ENCODE measurements at regions not wholly inside any gene's neighbourhood (a gene's known extent, or its start where the extent isn't known, plus 50 kb on each side); places are given as distances from the start of the nearest gene placed in this dataset.

GRCh38 chr4:147129687-147130086 is 184.0 kb upstream of the TTC29 start:
- H3K9me3 ChIP-seq, result no peaks in the 10 kb centered on the region
- H3K36me3 ChIP-seq, result no peaks in the 10 kb centered on the region
- H3K4me3 ChIP-seq, result no peak overlapping the region
- TF ChIP-seq CTCF (IDR thresholded peaks at IDR 0.05) (no peak), POLR2A (IDR thresholded peaks at IDR 0.05) (no peak)
- intact Hi-C loops (cut with DNase I), result no loop called here
- no peaks in the 10 kb centered on the region for H3K4me1 ChIP-seq
- H3K27ac ChIP-seq, result no peak overlapping the region
- DNase-seq, result no peak
- H3K27me3 ChIP-seq, result no peaks in the 10 kb centered on the region
- 63 to 68% methylated on average over 2 of the region's 2 CpGs for WGBS, 2 donors

- no peak for DNase-seq
- no peaks in the 10 kb centered on the region for H3K9me3 ChIP-seq
- peaks cover 0 to 2% (median 0%) of the 10 kb centered on the region in 3 donors for H3K4me1 ChIP-seq
- 49 to 58% methylated on average over 4 of the region's 4 CpGs for WGBS, 2 donors
- no peak overlapping the region for H3K27ac ChIP-seq
- H3K4me3 ChIP-seq, result no peak overlapping the region
- intact Hi-C loops (cut with DNase I), result no loop called here
- no peaks in the 10 kb centered on the region for H3K36me3 ChIP-seq
- no peaks in the 10 kb centered on the region for H3K27me3 ChIP-seq
- no peak for TF ChIP-seq CTCF (IDR thresholded peaks at IDR 0.05)
- no peak for TF ChIP-seq POLR2A (IDR thresholded peaks at IDR 0.05)
Observed at GRCh38 chr4:147134536-147135210, 189.0 kb upstream of the TTC29 start.

GRCh38 chr4:147136310-147136709 is 190.6 kb upstream of the TTC29 start:
- H3K4me3 ChIP-seq, result no peak overlapping the region
- no peak for TF ChIP-seq CTCF (IDR thresholded peaks at IDR 0.05)
- no peak for TF ChIP-seq POLR2A (IDR thresholded peaks at IDR 0.05)
- DNase-seq, result no peak
- H3K36me3 ChIP-seq, result no peaks in the 10 kb centered on the region
- peaks cover 0 to 2% (median 0%) of the 10 kb centered on the region in 3 donors for H3K4me1 ChIP-seq
- peak overlapping the region in 1 of 4 donors; percentile 38 for H3K27ac ChIP-seq
- H3K27me3 ChIP-seq, result no peaks in the 10 kb centered on the region
- WGBS, 2 donors, result 38 to 48% methylated on average over 3 of the region's 3 CpGs
- no peaks in the 10 kb centered on the region for H3K9me3 ChIP-seq
- intact Hi-C loops (cut with DNase I), result no loop called here

- no peak overlapping the region for H3K4me3 ChIP-seq
- H3K27ac ChIP-seq, result peak overlapping the region in 1 of 4 donors; percentile 38
- DNase-seq, result no peak
- intact Hi-C loops (cut with DNase I), result no loop called here
- peaks cover 0 to 2% (median 0%) of the 10 kb centered on the region in 3 donors for H3K4me1 ChIP-seq
- H3K9me3 ChIP-seq, result no peaks in the 10 kb centered on the region
- no peak for TF ChIP-seq POLR2A (IDR thresholded peaks at IDR 0.05)
- no peak for TF ChIP-seq CTCF (IDR thresholded peaks at IDR 0.05)
- no peaks in the 10 kb centered on the region for H3K36me3 ChIP-seq
- WGBS, 2 donors, result 55 to 64% methylated on average over 5 of the region's 5 CpGs
- H3K27me3 ChIP-seq, result no peaks in the 10 kb centered on the region
Observed at GRCh38 chr4:147136751-147137150, 191.1 kb upstream of the TTC29 start.

- WGBS, 2 donors, result 83 to 85% methylated on average over 3 of the region's 3 CpGs
Observed at GRCh38 chr4:147137280-147137679, 191.6 kb upstream of the TTC29 start.

More at GRCh38 chr4:147137280-147137679, 191.6 kb upstream of the TTC29 start:
- intact Hi-C loops (cut with DNase I), result no loop called here
- H3K27ac ChIP-seq, result peak overlapping the region in 1 of 4 donors; percentile 38
- H3K36me3 ChIP-seq, result no peaks in the 10 kb centered on the region
- TF ChIP-seq POLR2A (IDR thresholded peaks at IDR 0.05) (no peak), CTCF (IDR thresholded peaks at IDR 0.05) (no peak)
- peaks cover 0 to 2% (median 0%) of the 10 kb centered on the region in 3 donors for H3K4me1 ChIP-seq
- no peaks in the 10 kb centered on the region for H3K27me3 ChIP-seq
- no peaks in the 10 kb centered on the region for H3K9me3 ChIP-seq
- DNase-seq, result no peak
- no peak overlapping the region for H3K4me3 ChIP-seq
